HCT116 (cell line): ENCODE measurements at regions not wholly inside any gene's neighbourhood (a gene's known extent, or its start where the extent isn't known, plus 50 kb on each side); places are given as distances from the start of the nearest gene placed in this dataset.

Experiments
- ATAC-seq: fragments of 200-7000 bp; cut with Tn5 transposase; 2 replicates; pipeline ENCODE4 v1.9.1; 2020; ENCODE audit warnings: mild to moderate bottlenecking, moderate library complexity
- BruUV-seq: library from RNA; stranded (reverse); fragments of 400-500 nt; replicated peaks from 2 replicates; lab custom pipeline; 2021; lab: Mats Ljungman, UMichigan
- CTCF ChIA-PET: fragments of 300-600 bp; sonication (Branson Sonifier 250); formaldehyde crosslinking; loops from one replicate; lab custom pipeline; 2021; ENCODE audit warnings: antibody characterized with exemption; lab: Charles Lee
- POLR2A ChIA-PET: fragments of 300-600, 350-600 bp; sonication (Branson Sonifier 250); formaldehyde crosslinking; loops from one replicate; lab custom pipeline; 2021; ENCODE audit warnings: antibody characterized with exemption; lab: Charles Lee
- RAD21 ChIA-PET, 2 experiments: fragments of 300-600 bp; sonication (Branson Sonifier 250); formaldehyde crosslinking; loops; one replicate each; lab custom pipeline; 2023; ENCODE audit warnings: low total read pairs in 2 of 2; ENCODE audit not compliant: uncharacterized antibody in 2 of 2, unreplicated experiment in 2 of 2, low non-redundant PET in 1 of 2; lab: Charles Lee
- DNase-seq: peaks from one replicate; pipeline ENCODE4 v3.0.0-alpha.2; 2010; ENCODE audit warnings: low read depth, low spot score
- H2AFZ ChIP-seq: fragments of 200-600 bp; shearing (Covaris generic), sonication (generic); 2 replicates; pipeline ENCODE4 v1.6.1; 2017; ENCODE audit warnings: low read depth, mixed run types, mixed read lengths, antibody characterized with exemption, low read length; ENCODE audit not compliant: poor library complexity, severe bottlenecking
- H3K27ac ChIP-seq: 2 replicates; pipeline ENCODE4 v1.5.1; 2012; ENCODE audit warnings: low read depth, low read length
- H3K27me3 ChIP-seq: fragments of 200-600 bp; sonication (generic); 2 replicates; pipeline ENCODE4 v1.6.1; 2016; ENCODE audit warnings: mixed run types, low read length, mixed read lengths; ENCODE audit not compliant: insufficient read depth
- H3K36me3 ChIP-seq, 2 experiments: fragments of 200-500 bp in 1 of 2; fragments of 200-600 bp in 1 of 2; sonication (Bioruptor generic) in 1 of 2; sonication (generic) in 1 of 2; 2 replicates each; pipeline versions ENCODE4 v1.5.1 to v1.6.1; 2014 to 2016; ENCODE audit warnings: low read length in 2 of 2, inconsistent platforms in 1 of 2, mixed read lengths in 1 of 2, mixed run types in 1 of 2; ENCODE audit not compliant: insufficient read depth in 2 of 2, control insufficient read depth in 1 of 2
- H3K4me1 ChIP-seq, 2 experiments: fragments of 200-600 bp in 1 of 2; sonication (generic) in 1 of 2; 2 replicates each; pipeline versions ENCODE4 v1.5.1 to v1.6.1; 2012 to 2017; ENCODE audit warnings: low read length in 2 of 2, inconsistent platforms in 1 of 2, mild to moderate bottlenecking in 1 of 2, mixed read lengths in 1 of 2, mixed run types in 1 of 2, moderate library complexity in 1 of 2; ENCODE audit not compliant: insufficient read depth in 2 of 2, control insufficient read depth in 1 of 2
- H3K4me2 ChIP-seq: fragments of 200-600 bp; sonication (generic); 2 replicates; pipeline ENCODE4 v1.6.1; 2017; ENCODE audit warnings: mixed run types, low read length, mixed read lengths
- H3K4me3 ChIP-seq, 2 experiments: fragments of 200-600 bp in 1 of 2; sonication (generic) in 1 of 2; replicated peaks in 1 of 2; 2 replicates each; pipeline ENCODE4 v1.5.1; 2011 to 2016; ENCODE audit warnings: low read length in 2 of 2, control low read depth in 1 of 2, low read depth in 1 of 2, mild to moderate bottlenecking in 1 of 2, mixed read lengths in 1 of 2, mixed run types in 1 of 2
- H3K79me2 ChIP-seq: fragments of 200-600 bp; sonication (generic); 2 replicates; pipeline ENCODE4 v1.6.1; 2017; ENCODE audit warnings: mild to moderate bottlenecking, mixed run types, low read length, moderate library complexity, mixed read lengths; ENCODE audit not compliant: insufficient read depth
- H3K9ac ChIP-seq: fragments of 200-600 bp; sonication (generic); 2 replicates; pipeline ENCODE4 v1.6.1; 2016; ENCODE audit warnings: low read length, mixed read lengths
- H3K9me2 ChIP-seq: fragments of 200-600 bp; sonication (generic), shearing (Covaris generic); 2 replicates; pipeline ENCODE4 v1.6.1; 2017; ENCODE audit warnings: mixed run types, mild to moderate bottlenecking, moderate library complexity; ENCODE audit not compliant: insufficient read depth
- H3K9me3 ChIP-seq, 2 experiments: fragments of 200-500 bp in 1 of 2; fragments of 200-600 bp in 1 of 2; sonication (Bioruptor generic) in 1 of 2; sonication (generic) in 1 of 2; 2 replicates each; pipeline ENCODE4 v1.6.1; 2014 to 2017; ENCODE audit warnings: low read length in 2 of 2, mixed read lengths in 2 of 2, inconsistent platforms in 1 of 2, low read depth in 1 of 2, mild to moderate bottlenecking in 1 of 2, mixed run types in 1 of 2, moderate library complexity in 1 of 2; ENCODE audit not compliant: control insufficient read depth in 1 of 2, insufficient read depth in 1 of 2
- H4K20me1 ChIP-seq: fragments of 200-600 bp; sonication (generic), shearing (Covaris generic); 2 replicates; pipeline ENCODE4 v1.6.1; 2017; ENCODE audit warnings: mixed run types, mild to moderate bottlenecking, moderate library complexity; ENCODE audit not compliant: insufficient read depth
- CBX3 ChIP-seq: IDR thresholded peaks from 2 replicates; pipeline ENCODE4 v1.6.1; 2012; ENCODE audit warnings: low read depth
- CEBPB ChIP-seq: IDR thresholded peaks from 2 replicates; pipeline ENCODE4 v1.6.1; 2012; ENCODE audit warnings: low read depth
- ELF1 ChIP-seq: IDR thresholded peaks from 2 replicates; pipeline ENCODE4 v1.6.1; 2012; ENCODE audit warnings: low read depth, borderline replicate concordance
- EZH2phosphoT487 ChIP-seq: fragments of 200-600 bp; IDR thresholded peaks from 2 replicates; pipeline ENCODE4 v1.6.1; 2018; ENCODE audit warnings: antibody characterized with exemption, borderline replicate concordance
- FOSL1 ChIP-seq: IDR thresholded peaks from 2 replicates; pipeline ENCODE4 v1.6.1; 2012; ENCODE audit warnings: low read depth
- JUND ChIP-seq: IDR thresholded peaks from 2 replicates; pipeline ENCODE4 v1.6.1; 2012
- POLR2AphosphoS5 ChIP-seq: IDR thresholded peaks from 2 replicates; pipeline ENCODE4 v1.6.1; 2011; ENCODE audit warnings: mild to moderate bottlenecking, low read depth, low read length, moderate library complexity
- RAD21 ChIP-seq: IDR thresholded peaks from 2 replicates; pipeline ENCODE4 v1.6.1; 2012; ENCODE audit warnings: low read depth, mild to moderate bottlenecking
- TCF7L2 ChIP-seq: IDR thresholded peaks from 2 replicates; pipeline ENCODE4 v1.7.0; 2011; ENCODE audit warnings: borderline replicate concordance, inconsistent platforms; ENCODE audit not compliant: insufficient read depth, insufficient read length; ENCODE audit errors: extremely low read depth
- YY1 ChIP-seq: IDR thresholded peaks from 2 replicates; pipeline ENCODE4 v1.6.1; 2011; ENCODE audit warnings: low read length, low read depth, moderate library complexity, mild to moderate bottlenecking; ENCODE audit not compliant: insufficient replicate concordance; ENCODE audit errors: extremely low read depth
- ZNF274 ChIP-seq: fragments of 200-500 bp; sonication (Bioruptor generic); IDR thresholded peaks from 2 replicates; pipeline ENCODE4 v1.6.1; 2014; ENCODE audit warnings: mild to moderate bottlenecking, low read depth, low read length, inconsistent platforms
- intact Hi-C: fragments of 100-400 bp; cut with micrococcal nuclease; formaldehyde crosslinking; loops from 2 replicates; pipeline ENCODE4 v1.10.0; 2022
- TF ChIP-seq, protein P1 (sequence below): IDR thresholded peaks from 2 replicates; pipeline ENCODE4 v1.6.1; 2012
- TF ChIP-seq, protein P2 (sequence below): IDR thresholded peaks from 2 replicates; pipeline ENCODE4 v1.6.1; 2012
- TF ChIP-seq, protein P3 (sequence below): IDR thresholded peaks from 2 replicates; pipeline ENCODE4 v1.6.1; 2011; ENCODE audit warnings: mild to moderate bottlenecking, low read length, moderate library complexity; ENCODE audit not compliant: insufficient replicate concordance; ENCODE audit errors: extremely low read depth

DNA sequence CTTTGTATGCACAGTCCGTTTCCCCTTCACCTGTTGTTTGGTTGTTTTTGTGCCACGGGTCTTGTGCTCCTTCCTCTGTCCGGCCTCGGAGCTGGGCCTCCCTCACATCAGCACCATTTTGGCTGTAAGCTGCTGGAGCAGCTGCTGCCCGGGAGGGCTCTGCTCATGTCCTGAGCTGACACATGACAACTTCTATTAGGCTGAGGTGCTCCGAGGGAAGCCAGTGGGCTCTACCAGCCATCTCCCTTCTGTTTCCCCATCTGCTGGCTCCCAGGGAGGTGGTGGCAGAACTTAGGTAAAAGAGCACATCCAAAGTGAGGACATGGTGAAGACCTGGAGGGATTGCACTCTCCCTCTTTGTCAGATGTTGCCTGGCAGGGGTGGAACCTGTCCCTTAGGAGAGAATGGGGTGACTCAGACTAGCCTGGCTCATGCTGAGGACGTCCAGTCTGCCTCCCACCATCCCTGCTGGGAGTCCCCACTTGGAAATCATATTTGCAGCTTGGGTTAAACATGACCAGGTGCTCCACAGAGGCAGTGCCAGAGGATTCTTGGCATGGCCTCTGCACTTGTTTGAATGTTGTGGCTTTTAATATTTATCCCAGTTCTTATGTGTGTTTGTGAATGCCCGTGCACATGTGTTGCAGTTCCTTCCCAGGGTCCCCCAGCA, 49.8 kb upstream of the TNP1 start:
- BruUV-seq: no TSS peak
- no peaks in the 10 kb centered on the region for H3K9me2 ChIP-seq
- POLR2A ChIA-PET: no interaction called here
- no peaks in the 10 kb centered on the region for H3K9me3 ChIP-seq
- intact Hi-C loops: no loop called here
- peaks cover 19% of the 10 kb centered on the region; the same call in 1 of the 2 replicates for H3K27me3 ChIP-seq
- RAD21 ChIA-PET: no interaction called here
- no peaks in the 10 kb centered on the region for H3K4me1 ChIP-seq
- DNase-seq: no peak
- no peak for ATAC-seq
- H3K4me3 ChIP-seq: no peak overlapping the region
- no peak overlapping the region for H3K9ac ChIP-seq
- no peak overlapping the region for H2AFZ ChIP-seq
- H3K27ac ChIP-seq: no peak overlapping the region
- TF ChIP-seq RAD21 (no peak), YY1 (no peak), JUND (no peak), EZH2phosphoT487 (no peak), FOSL1 (no peak), ZNF274 (no peak), POLR2AphosphoS5 (no peak), CBX3 (no peak), CEBPB (no peak), ELF1 (no peak), TCF7L2 (no peak)
- TF ChIP-seq, protein P1, sequence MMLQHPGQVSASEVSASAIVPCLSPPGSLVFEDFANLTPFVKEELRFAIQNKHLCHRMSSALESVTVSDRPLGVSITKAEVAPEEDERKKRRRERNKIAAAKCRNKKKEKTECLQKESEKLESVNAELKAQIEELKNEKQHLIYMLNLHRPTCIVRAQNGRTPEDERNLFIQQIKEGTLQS: no peak
- TF ChIP-seq, protein P2, sequence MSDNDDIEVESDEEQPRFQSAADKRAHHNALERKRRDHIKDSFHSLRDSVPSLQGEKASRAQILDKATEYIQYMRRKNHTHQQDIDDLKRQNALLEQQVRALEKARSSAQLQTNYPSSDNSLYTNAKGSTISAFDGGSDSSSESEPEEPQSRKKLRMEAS: no peak
- TF ChIP-seq, protein P3, sequence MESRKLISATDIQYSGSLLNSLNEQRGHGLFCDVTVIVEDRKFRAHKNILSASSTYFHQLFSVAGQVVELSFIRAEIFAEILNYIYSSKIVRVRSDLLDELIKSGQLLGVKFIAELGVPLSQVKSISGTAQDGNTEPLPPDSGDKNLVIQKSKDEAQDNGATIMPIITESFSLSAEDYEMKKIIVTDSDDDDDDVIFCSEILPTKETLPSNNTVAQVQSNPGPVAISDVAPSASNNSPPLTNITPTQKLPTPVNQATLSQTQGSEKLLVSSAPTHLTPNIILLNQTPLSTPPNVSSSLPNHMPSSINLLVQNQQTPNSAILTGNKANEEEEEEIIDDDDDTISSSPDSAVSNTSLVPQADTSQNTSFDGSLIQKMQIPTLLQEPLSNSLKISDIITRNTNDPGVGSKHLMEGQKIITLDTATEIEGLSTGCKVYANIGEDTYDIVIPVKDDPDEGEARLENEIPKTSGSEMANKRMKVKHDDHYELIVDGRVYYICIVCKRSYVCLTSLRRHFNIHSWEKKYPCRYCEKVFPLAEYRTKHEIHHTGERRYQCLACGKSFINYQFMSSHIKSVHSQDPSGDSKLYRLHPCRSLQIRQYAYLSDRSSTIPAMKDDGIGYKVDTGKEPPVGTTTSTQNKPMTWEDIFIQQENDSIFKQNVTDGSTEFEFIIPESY: no peak
- H4K20me1 ChIP-seq: no peaks in the 10 kb centered on the region
- CTCF ChIA-PET: no interaction called here
- H3K79me2 ChIP-seq: no peaks in the 10 kb centered on the region
- no peaks in the 10 kb centered on the region for H3K36me3 ChIP-seq
- no peak overlapping the region for H3K4me2 ChIP-seq
